AG10803 (cell line): ENCODE measurements at regions not wholly inside any gene's neighbourhood (a gene's known extent, or its start where the extent isn't known, plus 50 kb on each side); places are given as distances from the start of the nearest gene placed in this dataset.
A peak's percentile ranks its signal among the peaks of the same experiment; 100 is the strongest.

ENCODE experiments used
- DNase-seq: peaks from one replicate; pipeline ENCODE4 v3.0.0; 2010; ENCODE audit warnings: low read depth
- H3K4me3 ChIP-seq: 2 replicates; pipeline ENCODE4 v1.5.1; 2011; ENCODE audit warnings: mild to moderate bottlenecking, low read length, control low read depth
- TF ChIP-seq, protein P1 (sequence below): conservative IDR thresholded peaks from 2 replicates; pipeline ENCODE4 v1.5.1; 2011; ENCODE audit warnings: mild to moderate bottlenecking, low read length, control low read depth, inconsistent platforms

- no peak for DNase-seq
- TF ChIP-seq, protein P1, sequence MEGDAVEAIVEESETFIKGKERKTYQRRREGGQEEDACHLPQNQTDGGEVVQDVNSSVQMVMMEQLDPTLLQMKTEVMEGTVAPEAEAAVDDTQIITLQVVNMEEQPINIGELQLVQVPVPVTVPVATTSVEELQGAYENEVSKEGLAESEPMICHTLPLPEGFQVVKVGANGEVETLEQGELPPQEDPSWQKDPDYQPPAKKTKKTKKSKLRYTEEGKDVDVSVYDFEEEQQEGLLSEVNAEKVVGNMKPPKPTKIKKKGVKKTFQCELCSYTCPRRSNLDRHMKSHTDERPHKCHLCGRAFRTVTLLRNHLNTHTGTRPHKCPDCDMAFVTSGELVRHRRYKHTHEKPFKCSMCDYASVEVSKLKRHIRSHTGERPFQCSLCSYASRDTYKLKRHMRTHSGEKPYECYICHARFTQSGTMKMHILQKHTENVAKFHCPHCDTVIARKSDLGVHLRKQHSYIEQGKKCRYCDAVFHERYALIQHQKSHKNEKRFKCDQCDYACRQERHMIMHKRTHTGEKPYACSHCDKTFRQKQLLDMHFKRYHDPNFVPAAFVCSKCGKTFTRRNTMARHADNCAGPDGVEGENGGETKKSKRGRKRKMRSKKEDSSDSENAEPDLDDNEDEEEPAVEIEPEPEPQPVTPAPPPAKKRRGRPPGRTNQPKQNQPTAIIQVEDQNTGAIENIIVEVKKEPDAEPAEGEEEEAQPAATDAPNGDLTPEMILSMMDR = no peak
- H3K4me3 ChIP-seq = no peak overlapping the region
These were observed 236.0 kb upstream of the CD180 start for GRCh38 chr5:67432606-67433005.

DNA sequence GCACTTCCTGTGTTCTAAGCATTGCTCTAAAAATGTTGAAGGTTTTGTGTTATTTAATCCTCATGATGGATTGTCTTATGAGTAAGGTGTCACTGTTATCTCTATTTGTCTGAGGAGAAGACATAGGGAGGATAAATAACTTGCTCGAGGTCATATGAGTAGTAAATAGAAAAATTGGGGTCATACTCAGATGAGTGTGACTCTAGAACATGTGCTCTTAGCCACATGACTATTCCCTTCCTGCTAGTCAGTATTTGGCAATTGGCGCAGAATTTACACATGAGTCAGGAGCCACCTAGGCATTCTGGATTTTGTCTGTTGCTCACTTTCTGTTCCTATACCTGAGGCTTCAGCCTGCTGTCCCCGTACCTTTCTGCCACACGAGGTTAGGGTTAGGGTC is 234.6 kb upstream of the CD180 start:
- H3K4me3 ChIP-seq = no peak overlapping the region
- DNase-seq = no peak
- TF ChIP-seq, protein P1 = no peak

DNA sequence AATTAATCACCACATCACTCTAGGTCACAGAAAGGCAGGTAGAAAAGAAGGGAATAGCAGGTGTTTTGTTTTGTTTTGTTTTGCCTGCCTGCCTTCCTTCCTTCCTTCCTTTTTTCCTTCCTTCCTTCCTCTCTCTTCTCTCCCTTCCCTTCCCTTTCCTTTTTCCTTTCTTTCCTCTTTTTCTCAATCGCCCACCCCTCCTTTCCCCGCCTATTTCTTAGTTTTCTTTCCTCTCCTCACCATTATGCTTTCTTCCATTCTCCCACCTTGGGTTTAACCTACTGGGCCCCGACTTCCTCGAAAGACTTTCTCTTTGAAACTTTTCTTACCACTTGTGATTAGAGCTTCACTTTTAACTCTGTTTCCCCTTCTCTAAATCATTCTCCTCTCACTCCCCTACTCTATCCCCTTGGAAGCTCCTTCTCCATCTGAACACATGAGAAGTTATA is 231.3 kb upstream of the CD180 start:
- TF ChIP-seq, protein P1 = no peak
- no peak overlapping the region for H3K4me3 ChIP-seq
- DNase-seq = no peak

DNA sequence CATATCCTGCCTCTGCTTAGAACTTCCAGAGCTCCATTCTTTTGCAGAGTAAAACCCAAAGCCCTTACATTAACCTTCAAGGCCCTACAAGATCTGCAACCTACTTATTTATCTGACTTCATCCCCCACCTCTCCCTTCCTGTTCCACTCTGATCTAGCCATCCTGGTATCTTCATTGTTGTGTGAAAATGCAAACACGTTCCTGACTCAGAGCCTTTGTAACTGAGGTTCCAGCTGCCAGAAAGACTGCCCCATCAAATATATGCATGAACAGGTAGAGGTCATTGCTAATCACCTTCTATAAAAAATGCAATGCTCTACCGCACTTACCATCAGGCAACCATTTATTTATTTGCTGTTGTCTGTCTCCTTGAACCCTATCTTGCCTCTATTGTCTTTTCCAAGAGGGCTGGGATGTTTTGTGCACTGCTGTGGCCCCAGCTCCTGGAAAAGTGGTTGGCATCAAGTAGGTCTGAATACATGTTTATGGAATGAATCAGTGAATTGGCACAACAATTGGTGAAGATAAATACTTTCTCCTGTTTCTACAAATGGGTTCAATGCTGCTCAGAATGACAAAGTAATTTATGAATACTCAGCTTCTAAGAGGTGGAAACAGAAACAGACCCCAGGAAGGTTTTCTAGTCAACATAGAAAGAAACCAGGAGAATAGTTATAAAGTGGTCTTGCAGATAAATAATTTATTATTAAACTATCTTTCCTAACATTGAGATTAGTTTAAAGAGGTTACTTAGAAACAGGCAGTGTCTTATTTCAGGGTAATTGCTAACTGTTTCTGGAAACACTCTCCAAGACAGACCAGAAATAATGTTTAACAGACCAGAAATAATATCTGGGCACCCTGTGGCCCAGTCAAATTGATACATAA is 230.6 kb upstream of the CD180 start:
- no peak overlapping the region for H3K4me3 ChIP-seq
- TF ChIP-seq, protein P1 = no peak
- peak; percentile 11 for DNase-seq

GRCh38 chr5:67425514-67425913 is 228.9 kb upstream of the CD180 start:
- TF ChIP-seq, protein P1 = no peak
- DNase-seq = peak; percentile 26
- no peak overlapping the region for H3K4me3 ChIP-seq

DNA sequence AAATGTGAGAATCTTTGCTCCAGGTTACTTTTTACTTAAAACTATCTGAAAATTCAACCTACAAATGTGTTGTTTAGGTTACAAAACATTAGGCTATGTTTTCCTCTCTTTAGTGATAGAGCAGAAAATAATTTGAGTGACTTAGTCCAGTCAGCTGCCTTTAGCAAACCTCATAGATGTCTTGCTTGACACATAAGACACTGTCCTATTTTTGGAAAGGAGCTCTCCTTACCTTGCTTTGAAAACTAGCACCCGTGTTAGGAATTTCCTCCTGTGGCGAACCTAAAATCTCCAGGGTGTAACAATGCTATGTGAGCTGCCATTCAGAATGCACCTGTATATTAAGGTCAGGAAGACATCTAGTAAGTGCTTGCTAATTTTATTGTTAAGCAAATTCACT is 221.2 kb upstream of the CD180 start:
- TF ChIP-seq, protein P1 = no peak
- no peak overlapping the region for H3K4me3 ChIP-seq
- no peak for DNase-seq

DNA sequence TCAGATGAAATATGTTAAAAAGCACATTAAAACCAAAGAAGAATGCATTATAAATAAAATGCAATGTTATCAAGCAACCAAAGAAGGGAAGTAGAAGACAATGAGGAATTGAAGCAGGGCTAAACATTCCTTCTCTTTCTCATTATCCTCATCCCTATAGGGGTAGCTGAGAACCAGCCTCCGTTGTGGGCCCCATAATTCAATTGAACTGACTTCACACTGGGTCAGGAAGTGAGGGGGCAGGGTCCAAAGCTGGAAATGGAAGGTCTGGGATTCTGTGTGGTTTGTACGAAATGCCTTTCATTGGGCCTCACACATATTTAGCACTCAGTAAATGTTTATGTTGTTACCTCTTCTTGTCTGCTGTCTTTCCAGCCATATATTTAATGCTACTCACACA is 220.4 kb upstream of the CD180 start:
- no peak for DNase-seq
- TF ChIP-seq, protein P1 = no peak
- H3K4me3 ChIP-seq = no peak overlapping the region
